ENCODE measurements at regions not wholly inside any gene's neighbourhood (a gene's known extent, or its start where the extent isn't known, plus 50 kb on each side); places are given as distances from the start of the nearest gene placed in this dataset.

- no peak overlapping the region for H3K27ac ChIP-seq (replicated peaks in 1 of 4)
- 87% methylated on average over 2 of the region's 2 CpGs for WGBS
- DNase-seq (ENCODE audit: extremely low spot score): peak; percentile 85
- H3K4me1 ChIP-seq: no peaks in the 10 kb centered on the region
- no peaks in the 10 kb centered on the region for H3K9me3 ChIP-seq
- no peaks in the 10 kb centered on the region for H3K36me3 ChIP-seq
- H3K27me3 ChIP-seq: peaks cover 0 to 10% (median 0%) of the 10 kb centered on the region in 4 donors
- H3K4me3 ChIP-seq: no peak overlapping the region
- intact Hi-C loops (cut with DNase I): no loop called here
- TF ChIP-seq EP300 (IDR thresholded peaks at IDR 0.05) (no peak), POLR2A (IDR thresholded peaks at IDR 0.05; ENCODE audit: low read depth) (no peak)
- TF ChIP-seq, protein P1, sequence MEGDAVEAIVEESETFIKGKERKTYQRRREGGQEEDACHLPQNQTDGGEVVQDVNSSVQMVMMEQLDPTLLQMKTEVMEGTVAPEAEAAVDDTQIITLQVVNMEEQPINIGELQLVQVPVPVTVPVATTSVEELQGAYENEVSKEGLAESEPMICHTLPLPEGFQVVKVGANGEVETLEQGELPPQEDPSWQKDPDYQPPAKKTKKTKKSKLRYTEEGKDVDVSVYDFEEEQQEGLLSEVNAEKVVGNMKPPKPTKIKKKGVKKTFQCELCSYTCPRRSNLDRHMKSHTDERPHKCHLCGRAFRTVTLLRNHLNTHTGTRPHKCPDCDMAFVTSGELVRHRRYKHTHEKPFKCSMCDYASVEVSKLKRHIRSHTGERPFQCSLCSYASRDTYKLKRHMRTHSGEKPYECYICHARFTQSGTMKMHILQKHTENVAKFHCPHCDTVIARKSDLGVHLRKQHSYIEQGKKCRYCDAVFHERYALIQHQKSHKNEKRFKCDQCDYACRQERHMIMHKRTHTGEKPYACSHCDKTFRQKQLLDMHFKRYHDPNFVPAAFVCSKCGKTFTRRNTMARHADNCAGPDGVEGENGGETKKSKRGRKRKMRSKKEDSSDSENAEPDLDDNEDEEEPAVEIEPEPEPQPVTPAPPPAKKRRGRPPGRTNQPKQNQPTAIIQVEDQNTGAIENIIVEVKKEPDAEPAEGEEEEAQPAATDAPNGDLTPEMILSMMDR (IDR thresholded peaks at IDR 0.05): no peak
These were observed 127.6 kb upstream of the UNC5B start for GRCh38 chr10:71084818-71085126.

DNA sequence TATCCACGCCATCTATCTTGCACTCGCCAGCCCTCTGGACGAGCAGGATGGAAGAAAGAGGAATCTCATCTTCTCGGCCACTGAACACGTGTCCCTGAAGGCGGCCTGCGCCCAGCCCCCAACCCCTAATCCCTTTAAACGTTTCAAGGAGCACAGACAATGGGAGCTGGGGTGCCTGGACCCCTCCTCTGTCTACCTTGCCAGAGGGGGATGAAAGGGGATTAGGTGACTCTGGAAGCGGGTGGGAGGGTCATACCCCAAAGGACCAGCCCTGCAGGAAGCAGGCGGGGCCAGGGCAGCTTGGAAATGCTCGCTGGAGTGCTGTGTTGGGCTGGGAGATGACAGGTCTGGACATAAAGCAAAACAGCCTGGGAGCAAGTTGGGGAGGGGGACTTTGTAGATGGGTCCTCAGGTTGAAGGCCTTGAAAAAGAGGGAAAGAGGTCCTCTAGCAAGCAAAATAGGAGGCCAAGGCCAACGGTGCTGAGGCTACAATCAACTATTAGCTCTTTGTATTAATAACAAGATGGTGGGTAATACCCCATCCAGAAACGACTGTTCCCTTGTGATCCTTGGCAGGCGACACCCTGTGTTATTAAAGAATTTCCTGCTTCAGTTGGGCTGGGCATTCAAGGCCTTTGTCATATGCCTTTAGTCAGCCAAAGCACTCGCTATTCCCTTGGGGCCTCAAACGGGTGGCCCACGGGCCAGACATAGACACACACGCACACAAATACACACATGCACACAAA is 126.5 kb upstream of the UNC5B start:
- Histone ChIP-seq H3K27ac (replicated peaks in 1 of 4) (no peak overlapping the region), H3K4me1 (no peaks in the 10 kb centered on the region), H3K36me3 (no peaks in the 10 kb centered on the region), H3K9me3 (no peaks in the 10 kb centered on the region), H3K27me3 (peaks cover 0 to 10% (median 0%) of the 10 kb centered on the region in 4 donors), H3K4me3 (no peak overlapping the region)
- DNase-seq (ENCODE audit: extremely low spot score): peak; percentile 81
- 73% methylated on average over 18 of the region's 18 CpGs for WGBS
- intact Hi-C loops (cut with DNase I): no loop called here
- TF ChIP-seq POLR2A (IDR thresholded peaks at IDR 0.05; ENCODE audit: low read depth) (no peak), EP300 (IDR thresholded peaks at IDR 0.05) (no peak), POLR2AphosphoS5 (IDR thresholded peaks at IDR 0.05) (no peak)
- TF ChIP-seq, protein P1 (IDR thresholded peaks at IDR 0.05): no peak

- Histone ChIP-seq H3K27me3 (peaks cover 0 to 10% (median 0%) of the 10 kb centered on the region in 4 donors), H3K9me3 (no peaks in the 10 kb centered on the region), H3K36me3 (no peaks in the 10 kb centered on the region), H3K4me3 (no peak overlapping the region), H3K4me1 (no peaks in the 10 kb centered on the region), H3K27ac (replicated peaks in 1 of 4) (no peak overlapping the region)
- no peak for DNase-seq (ENCODE audit: extremely low spot score)
- TF ChIP-seq, protein P1 (IDR thresholded peaks at IDR 0.05): no peak
- TF ChIP-seq POLR2A (IDR thresholded peaks at IDR 0.05; ENCODE audit: low read depth) (no peak), EP300 (IDR thresholded peaks at IDR 0.05) (no peak), POLR2AphosphoS5 (IDR thresholded peaks at IDR 0.05) (no peak)
- intact Hi-C loops (cut with DNase I): no loop called here
- WGBS: 81% methylated on average over 11 of the region's 11 CpGs
These were observed 125.8 kb upstream of the UNC5B start for GRCh38 chr10:71086439-71087080.

DNA sequence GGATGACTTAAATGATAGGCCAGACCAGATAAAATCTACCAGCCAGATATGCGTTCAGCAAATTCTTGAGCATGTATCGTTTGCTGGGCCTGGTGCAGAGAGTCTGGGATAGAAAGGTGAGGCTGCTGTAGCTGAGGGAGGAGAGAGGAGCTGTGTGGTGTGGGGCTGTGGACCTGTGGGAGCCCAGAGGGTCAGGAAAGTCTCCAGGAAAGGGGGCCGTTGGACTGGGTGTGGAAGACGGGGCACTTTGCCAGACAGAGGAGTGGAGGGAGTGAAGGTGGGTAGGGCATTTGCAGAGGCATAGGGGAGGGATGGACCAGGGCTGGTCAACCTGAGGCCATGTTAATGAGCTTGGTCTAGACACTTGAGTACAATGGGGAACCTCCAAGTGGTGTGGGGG is 124.7 kb upstream of the UNC5B start:
- peaks cover 0 to 10% (median 0%) of the 10 kb centered on the region in 4 donors for H3K27me3 ChIP-seq
- intact Hi-C loops (cut with DNase I): no loop called here
- WGBS: 79% methylated on average over 4 of the region's 4 CpGs
- no peaks in the 10 kb centered on the region for H3K36me3 ChIP-seq
- no peak overlapping the region for H3K4me3 ChIP-seq
- DNase-seq (ENCODE audit: extremely low spot score): no peak
- TF ChIP-seq EP300 (IDR thresholded peaks at IDR 0.05) (no peak), POLR2AphosphoS5 (IDR thresholded peaks at IDR 0.05) (no peak), POLR2A (IDR thresholded peaks at IDR 0.05; ENCODE audit: low read depth) (no peak)
- TF ChIP-seq, protein P1 (IDR thresholded peaks at IDR 0.05): no peak
- no peaks in the 10 kb centered on the region for H3K4me1 ChIP-seq
- H3K27ac ChIP-seq (replicated peaks in 1 of 4): no peak overlapping the region
- H3K9me3 ChIP-seq: no peaks in the 10 kb centered on the region
